OCI-LY1 (cell line): ENCODE measurements at regions not wholly inside any gene's neighbourhood (a gene's known extent, or its start where the extent isn't known, plus 50 kb on each side); places are given as distances from the start of the nearest gene placed in this dataset.

Experiments used
- H2AFZ ChIP-seq: fragments of 200-600 bp; sonication (generic), shearing (Covaris generic); 2 replicates; pipeline ENCODE4 v1.6.0; 2014; ENCODE audit warnings: antibody characterized with exemption, mild to moderate bottlenecking, low read length
- H3F3A ChIP-seq: fragments of 200-600 bp; sonication (generic), shearing (Covaris generic); 2 replicates; pipeline ENCODE4 v1.6.0; 2014; ENCODE audit warnings: mild to moderate bottlenecking, antibody characterized with exemption, low read length, moderate library complexity; ENCODE audit not compliant: insufficient read depth
- H3K27ac ChIP-seq: fragments of 200-600 bp; sonication (generic); 2 replicates; pipeline ENCODE4 v1.5.1; 2014; ENCODE audit warnings: low read length, mixed run types, mild to moderate bottlenecking, low read depth; ENCODE audit not compliant: poor library complexity, severe bottlenecking
- H3K27me3 ChIP-seq: fragments of 200-600 bp; sonication (generic); 2 replicates; pipeline ENCODE4 v1.6.0; 2014; ENCODE audit warnings: antibody characterized with exemption, mild to moderate bottlenecking, low read length, moderate library complexity; ENCODE audit not compliant: insufficient read depth
- H3K36me3 ChIP-seq: fragments of 200-600 bp; sonication (generic); 2 replicates; pipeline ENCODE4 v1.6.1; 2014; ENCODE audit warnings: mild to moderate bottlenecking, antibody characterized with exemption, low read length, moderate library complexity, mixed read lengths; ENCODE audit not compliant: insufficient read depth
- H3K4me1 ChIP-seq: fragments of 200-600 bp; sonication (generic); 2 replicates; pipeline ENCODE4 v1.5.1; 2014; ENCODE audit warnings: mild to moderate bottlenecking, low read length, moderate library complexity; ENCODE audit not compliant: insufficient read depth, severe bottlenecking
- H3K4me2 ChIP-seq: fragments of 200-600 bp; sonication (generic), shearing (Covaris generic); 2 replicates; pipeline ENCODE4 v1.6.1; 2014; ENCODE audit warnings: low read length
- H3K4me3 ChIP-seq: fragments of 200-600 bp; sonication (generic); 2 replicates; pipeline ENCODE4 v1.5.1; 2014; ENCODE audit warnings: low read length, low read depth, mild to moderate bottlenecking, mixed read lengths; ENCODE audit not compliant: poor library complexity, severe bottlenecking
- H3K79me2 ChIP-seq: fragments of 200-600 bp; shearing (Covaris generic); 2 replicates; pipeline ENCODE4 v1.6.1; 2016; ENCODE audit warnings: mixed run types, low read length, mixed read lengths; ENCODE audit not compliant: insufficient read depth
- H3K9ac ChIP-seq: fragments of 200-600 bp; sonication (generic), shearing (Covaris generic); 2 replicates; pipeline ENCODE4 v1.6.1; 2014; ENCODE audit warnings: mild to moderate bottlenecking, low read length, mixed read lengths
- H3K9me2 ChIP-seq: fragments of 200-600 bp; sonication (generic), shearing (Covaris generic); 2 replicates; pipeline ENCODE4 v1.6.1; 2014; ENCODE audit warnings: low read depth, mild to moderate bottlenecking, low read length, mixed read lengths
- H3K9me3 ChIP-seq: fragments of 200-600 bp; shearing (Covaris generic); 2 replicates; pipeline ENCODE4 v1.6.1; 2014; ENCODE audit warnings: low read length, mixed read lengths
- H4K20me1 ChIP-seq: fragments of 200-600 bp; sonication (generic), shearing (Covaris generic); 2 replicates; pipeline ENCODE4 v1.6.0; 2016; ENCODE audit warnings: mild to moderate bottlenecking, low read length; ENCODE audit not compliant: insufficient read depth
- EZH2 ChIP-seq: fragments of 200-600 bp; sonication (generic), shearing (Covaris generic); IDR thresholded peaks from 2 replicates; pipeline ENCODE4 v1.8.0; 2017; ENCODE audit warnings: borderline replicate concordance, mixed run types, mild to moderate bottlenecking, antibody characterized with exemption, low read length, moderate library complexity, mixed read lengths
- TF ChIP-seq, protein P1 (sequence below): fragments of 200-600 bp; sonication (generic), shearing (Covaris generic); IDR thresholded peaks from 2 replicates; pipeline ENCODE4 v1.5.1; 2017; ENCODE audit warnings: mild to moderate bottlenecking, antibody characterized with exemption, low read length, moderate library complexity, mixed read lengths

GRCh38 chr10:85187047-85187446, 858.7 kb downstream of the CCSER2 start:
- Histone ChIP-seq H3K27me3 (no peaks in the 10 kb centered on the region), H3F3A (no peaks in the 10 kb centered on the region), H3K9me2 (no peaks in the 10 kb centered on the region), H3K9ac (no peak overlapping the region), H3K4me1 (no peaks in the 10 kb centered on the region), H3K79me2 (no peaks in the 10 kb centered on the region), H3K27ac (no peak overlapping the region), H3K4me2 (no peak overlapping the region), H3K4me3 (no peak overlapping the region), H3K9me3 (no peaks in the 10 kb centered on the region), H3K36me3 (no peaks in the 10 kb centered on the region), H4K20me1 (no peaks in the 10 kb centered on the region), H2AFZ (no peak overlapping the region)
- no peak for TF ChIP-seq EZH2
- TF ChIP-seq, protein P1, sequence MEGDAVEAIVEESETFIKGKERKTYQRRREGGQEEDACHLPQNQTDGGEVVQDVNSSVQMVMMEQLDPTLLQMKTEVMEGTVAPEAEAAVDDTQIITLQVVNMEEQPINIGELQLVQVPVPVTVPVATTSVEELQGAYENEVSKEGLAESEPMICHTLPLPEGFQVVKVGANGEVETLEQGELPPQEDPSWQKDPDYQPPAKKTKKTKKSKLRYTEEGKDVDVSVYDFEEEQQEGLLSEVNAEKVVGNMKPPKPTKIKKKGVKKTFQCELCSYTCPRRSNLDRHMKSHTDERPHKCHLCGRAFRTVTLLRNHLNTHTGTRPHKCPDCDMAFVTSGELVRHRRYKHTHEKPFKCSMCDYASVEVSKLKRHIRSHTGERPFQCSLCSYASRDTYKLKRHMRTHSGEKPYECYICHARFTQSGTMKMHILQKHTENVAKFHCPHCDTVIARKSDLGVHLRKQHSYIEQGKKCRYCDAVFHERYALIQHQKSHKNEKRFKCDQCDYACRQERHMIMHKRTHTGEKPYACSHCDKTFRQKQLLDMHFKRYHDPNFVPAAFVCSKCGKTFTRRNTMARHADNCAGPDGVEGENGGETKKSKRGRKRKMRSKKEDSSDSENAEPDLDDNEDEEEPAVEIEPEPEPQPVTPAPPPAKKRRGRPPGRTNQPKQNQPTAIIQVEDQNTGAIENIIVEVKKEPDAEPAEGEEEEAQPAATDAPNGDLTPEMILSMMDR = no peak

GRCh38 chr10:85188770-85189484, 860.5 kb downstream of the CCSER2 start:
- H2AFZ ChIP-seq = no peak overlapping the region
- no peak overlapping the region for H3K4me2 ChIP-seq
- H4K20me1 ChIP-seq = no peaks in the 10 kb centered on the region
- no peaks in the 10 kb centered on the region for H3K36me3 ChIP-seq
- H3K4me3 ChIP-seq = no peak overlapping the region
- H3K27ac ChIP-seq = no peak overlapping the region
- no peak overlapping the region for H3K9ac ChIP-seq
- H3K27me3 ChIP-seq = no peaks in the 10 kb centered on the region
- no peaks in the 10 kb centered on the region for H3K9me3 ChIP-seq
- no peaks in the 10 kb centered on the region for H3K9me2 ChIP-seq
- H3K4me1 ChIP-seq = no peaks in the 10 kb centered on the region
- H3K79me2 ChIP-seq = no peaks in the 10 kb centered on the region
- H3F3A ChIP-seq = no peaks in the 10 kb centered on the region
- no peak for TF ChIP-seq EZH2
- TF ChIP-seq, protein P1 = no peak

- Histone ChIP-seq H3K79me2 (no peaks in the 10 kb centered on the region), H3K9me3 (no peaks in the 10 kb centered on the region), H3K4me3 (no peak overlapping the region), H3K27me3 (no peaks in the 10 kb centered on the region), H3K4me1 (no peaks in the 10 kb centered on the region), H3K9me2 (no peaks in the 10 kb centered on the region), H4K20me1 (no peaks in the 10 kb centered on the region), H3K4me2 (no peak overlapping the region), H3K36me3 (no peaks in the 10 kb centered on the region), H2AFZ (no peak overlapping the region), H3K9ac (no peak overlapping the region), H3K27ac (no peak overlapping the region), H3F3A (no peaks in the 10 kb centered on the region)
- TF ChIP-seq, protein P1 = no peak
- no peak for TF ChIP-seq EZH2
Observed at GRCh38 chr10:85193796-85194195, 865.4 kb downstream of the CCSER2 start.
